Right ventricle myocardium inferior (tissue), 1 donor: ENCODE measurements at regions not wholly inside any gene's neighbourhood (a gene's known extent, or its start where the extent isn't known, plus 50 kb on each side); places are given as distances from the start of the nearest gene placed in this dataset.
"Not testable (repeated sequence)": the region's sequence is repeated elsewhere in the genome, so short reads cannot be mapped to it uniquely, and the experiment has no call there.

Experiments used
- ATAC-seq: fragments of 200-7000 bp; cut with Tn5 transposase; one replicate; pipeline ENCODE4 v1.9.1; 2020; ENCODE audit warnings: mild to moderate bottlenecking, moderate library complexity
- DNase-seq: peaks from one replicate; pipeline ENCODE4 v3.0.0; 2021; ENCODE audit errors: missing footprints
- intact Hi-C: fragments of 100-400 bp; cut with DNase I; formaldehyde crosslinking; loops from one replicate; pipeline ENCODE4 v1.11.0; 2022
- donor health status: DM: no; HTN: yes; CAD: no; lungs with severe emphysema.

DNA sequence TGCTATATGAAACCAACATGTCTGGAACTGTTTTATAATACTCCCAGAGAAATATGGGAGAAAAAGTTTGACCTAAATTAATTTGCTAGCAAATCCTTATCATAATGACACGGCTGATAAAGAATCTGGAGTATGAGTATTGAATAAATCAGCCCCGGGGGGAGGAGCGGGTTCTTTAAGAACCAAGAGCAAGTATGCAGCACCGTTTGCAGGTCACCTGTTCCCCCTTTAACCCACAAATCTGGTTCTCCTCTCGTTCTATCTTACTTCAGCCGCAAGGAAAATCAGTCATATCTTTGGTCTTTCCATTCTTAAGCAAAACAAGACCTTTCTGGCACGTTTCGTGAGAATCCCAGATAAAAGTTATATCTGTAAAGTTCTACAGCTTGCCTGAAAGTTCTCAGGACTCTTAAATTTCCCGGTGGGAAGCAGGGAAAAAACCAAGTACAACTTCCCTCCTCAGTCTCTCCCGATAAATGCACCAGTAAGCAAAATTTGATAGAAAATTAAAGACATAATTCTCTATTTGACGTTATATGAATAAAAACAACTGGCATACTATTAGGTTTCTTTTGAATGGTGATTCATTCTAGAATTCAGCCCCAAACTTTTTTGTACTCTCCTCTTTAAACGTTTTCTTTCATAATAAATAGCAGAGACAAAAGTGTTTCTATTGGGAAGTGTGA lies 348.6 kb downstream of the ZBBX start:
- intact Hi-C loops = no loop called here
- ATAC-seq (no peak), DNase-seq (no peak)

DNA sequence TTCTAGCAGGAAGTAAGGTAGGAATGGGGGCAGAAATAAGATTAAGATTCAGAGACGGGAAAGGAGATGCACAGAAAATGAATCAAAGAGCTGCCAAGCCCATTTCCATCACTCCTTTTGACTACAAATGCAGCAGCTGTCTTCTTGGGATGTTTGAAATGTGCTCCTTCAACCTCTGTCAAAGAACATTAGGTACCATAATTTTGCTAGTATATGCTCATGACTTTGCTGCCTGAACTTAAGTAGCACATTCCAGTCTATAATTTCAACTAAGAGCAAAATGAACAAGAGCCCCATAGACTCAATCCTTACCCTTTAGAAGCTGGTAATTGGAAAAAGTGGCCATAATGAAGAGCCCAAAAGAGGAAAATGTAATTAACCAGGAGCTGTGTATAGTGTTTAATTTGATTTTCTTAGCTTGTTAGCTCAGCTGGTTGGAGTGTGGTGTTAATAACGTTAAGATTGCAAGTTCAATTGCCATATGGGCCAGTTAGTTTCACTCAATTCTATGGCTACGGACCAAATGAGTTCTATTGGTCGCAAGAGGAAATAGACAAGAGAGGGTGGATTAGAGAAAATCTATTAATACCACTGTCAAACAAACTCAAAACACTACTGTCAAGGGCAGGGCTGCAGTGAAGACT lies 349.9 kb downstream of the ZBBX start:
- ATAC-seq = no peak
- intact Hi-C loops = no loop called here
- DNase-seq = no peak

DNA sequence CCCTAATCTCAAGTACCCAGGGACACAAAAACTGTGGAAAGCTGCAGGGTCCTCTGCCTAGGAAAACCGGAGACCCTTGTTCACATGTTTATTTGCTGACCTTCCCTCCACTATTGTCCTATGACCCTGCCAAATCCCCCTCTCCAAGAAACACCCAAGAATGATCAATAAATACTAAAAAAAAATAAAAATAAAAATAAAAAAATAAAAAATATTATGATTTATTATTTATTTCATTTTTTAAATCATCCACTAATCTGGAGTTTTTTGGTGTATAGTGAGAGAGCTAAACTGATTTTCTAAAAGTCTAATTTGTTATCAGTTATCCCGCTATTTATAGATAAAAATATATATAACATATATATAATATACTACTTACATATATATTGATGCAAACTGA lies 360.6 kb downstream of the ZBBX start:
- ATAC-seq, intact Hi-C loops, DNase-seq: not testable (repeated sequence)

DNA sequence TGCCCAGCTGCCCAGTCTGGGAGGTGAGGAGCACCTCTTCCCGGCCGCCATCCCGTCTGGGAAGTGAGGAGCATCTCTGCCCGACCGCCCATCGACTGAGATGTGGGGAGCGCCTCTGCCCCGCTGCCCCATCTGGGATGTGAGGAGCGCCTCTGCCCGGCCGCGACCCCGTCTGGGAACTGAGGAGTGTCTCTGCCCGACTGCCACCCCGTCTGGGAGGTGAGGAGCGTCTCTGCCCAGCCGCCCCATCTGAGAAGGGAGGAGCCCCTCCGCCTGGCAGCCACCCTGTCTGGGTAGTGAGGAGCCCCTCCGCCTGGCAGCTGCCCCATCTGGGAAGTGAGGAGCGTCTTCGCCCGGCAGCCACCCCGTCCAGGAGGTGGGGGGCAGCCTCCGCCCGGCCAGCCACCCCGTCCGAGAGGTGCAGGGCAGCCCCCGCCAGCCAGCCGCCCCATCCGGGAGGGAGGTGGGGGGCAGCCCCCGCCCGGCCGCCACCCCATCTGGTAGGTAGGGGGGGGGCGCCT lies 361.4 kb downstream of the ZBBX start:
- DNase-seq, intact Hi-C loops, ATAC-seq: not testable (repeated sequence)

DNA sequence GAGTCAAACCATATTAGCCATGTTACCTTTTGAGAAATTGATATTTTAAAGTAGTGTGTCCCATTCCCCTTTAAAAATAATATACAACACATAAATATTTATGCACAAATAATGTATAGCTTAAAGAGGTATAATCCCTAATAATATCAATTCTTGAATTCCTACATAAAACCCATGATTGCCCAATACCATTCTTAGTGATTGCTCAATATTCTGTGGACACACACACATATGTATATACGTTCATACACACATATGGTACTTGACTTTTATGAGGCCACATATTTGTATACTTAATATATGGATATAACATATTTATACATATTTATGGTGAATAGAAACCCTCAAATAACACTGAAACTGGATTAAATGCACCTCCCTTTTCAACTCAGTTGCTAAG lies 367.4 kb downstream of the ZBBX start:
- DNase-seq (no peak), ATAC-seq (no peak)
- intact Hi-C loops = no loop called here

DNA sequence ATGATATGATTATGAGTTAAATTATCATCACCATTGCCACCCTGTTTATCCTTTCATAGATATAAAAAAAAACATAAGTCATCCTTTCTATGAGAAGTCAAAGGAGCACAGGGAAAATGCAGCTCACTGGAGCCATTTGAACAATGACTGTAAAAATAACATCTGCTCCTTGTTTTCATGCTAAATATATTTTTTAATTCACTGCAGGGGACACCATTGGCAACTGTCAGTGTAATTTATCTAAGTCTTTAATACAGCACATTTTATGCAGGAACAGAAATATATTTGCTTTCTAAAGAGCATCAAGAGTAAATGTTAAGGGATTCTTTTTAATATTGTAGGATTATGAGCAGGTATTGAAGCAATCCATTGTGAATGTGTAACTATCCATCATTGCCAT lies 371.3 kb downstream of the ZBBX start:
- no peak for DNase-seq

DNA sequence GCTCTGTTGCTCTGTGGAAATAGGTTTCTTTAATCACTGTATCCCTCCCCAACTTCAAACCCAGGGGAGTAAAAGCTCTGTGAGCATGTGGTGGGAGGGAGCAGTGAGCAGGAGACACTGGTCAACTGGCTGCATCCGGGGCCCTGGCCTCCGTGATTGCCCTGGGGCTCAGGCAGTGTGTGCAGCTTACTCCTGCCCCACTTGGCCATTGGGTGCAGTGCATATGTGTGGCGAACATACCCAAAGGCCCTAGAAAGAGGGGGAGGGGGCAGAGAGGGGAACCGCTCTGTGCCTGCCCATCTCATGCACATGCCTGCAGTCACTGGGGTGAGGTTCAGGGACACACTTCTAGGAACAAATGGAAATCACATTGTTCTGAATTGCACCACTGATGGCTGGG lies 378.7 kb downstream of the ZBBX start:
- intact Hi-C loops = no loop called here
- no peak for ATAC-seq
- no peak for DNase-seq

More for the DNA sequence above, 371.3 kb downstream of the ZBBX start:
- no peak for ATAC-seq
- intact Hi-C loops = no loop called here

DNA sequence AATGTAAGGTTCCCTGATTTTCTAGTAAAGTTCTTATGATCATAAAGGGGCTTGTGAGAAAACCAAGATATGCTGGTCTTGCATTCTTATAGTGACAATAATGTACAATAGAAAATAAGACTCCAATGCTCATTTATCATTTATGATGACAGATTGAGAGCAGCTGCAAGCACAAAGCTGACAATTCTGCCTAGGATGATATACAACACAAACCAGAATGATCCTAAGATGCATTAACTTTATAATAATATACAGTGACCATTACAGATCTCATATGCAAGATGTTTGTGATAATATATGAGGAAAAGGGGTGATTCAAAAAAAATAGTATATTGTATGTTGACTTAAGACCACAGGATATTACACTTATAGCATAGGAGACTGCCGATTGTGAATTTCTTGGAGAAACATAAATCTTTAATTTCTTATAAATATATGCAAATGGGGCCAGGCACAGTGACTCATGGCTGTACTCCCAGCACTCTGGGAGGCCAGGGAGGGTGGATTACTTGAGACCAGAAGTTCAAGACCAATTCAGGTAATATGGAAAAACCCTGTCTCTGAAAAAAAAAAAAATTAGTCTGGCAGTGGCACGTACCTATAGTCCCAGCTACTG lies 387.0 kb downstream of the ZBBX start:
- intact Hi-C loops = no loop called here
- DNase-seq (no peak), ATAC-seq (no peak)

DNA sequence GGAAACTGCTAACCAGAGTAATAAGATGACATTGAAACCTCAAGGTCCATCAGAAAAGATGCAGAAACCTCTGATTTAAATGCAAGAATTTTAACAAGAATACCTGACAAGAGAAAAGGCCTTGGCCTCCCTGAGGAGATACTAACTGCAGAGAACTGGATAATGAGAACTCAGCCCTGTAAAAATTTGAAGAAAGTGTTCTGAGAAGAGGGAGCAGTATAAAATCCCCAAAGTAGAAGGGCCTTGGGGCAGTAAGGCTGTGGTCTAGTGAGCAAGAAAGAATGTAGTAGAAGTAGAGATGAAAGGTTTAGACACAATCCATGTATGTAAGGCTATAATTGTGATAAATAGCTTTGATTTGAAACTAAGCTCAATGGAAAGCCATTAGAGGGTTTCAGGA lies 394.1 kb downstream of the ZBBX start:
- intact Hi-C loops = no loop called here
- DNase-seq (no peak), ATAC-seq (no peak)

DNA sequence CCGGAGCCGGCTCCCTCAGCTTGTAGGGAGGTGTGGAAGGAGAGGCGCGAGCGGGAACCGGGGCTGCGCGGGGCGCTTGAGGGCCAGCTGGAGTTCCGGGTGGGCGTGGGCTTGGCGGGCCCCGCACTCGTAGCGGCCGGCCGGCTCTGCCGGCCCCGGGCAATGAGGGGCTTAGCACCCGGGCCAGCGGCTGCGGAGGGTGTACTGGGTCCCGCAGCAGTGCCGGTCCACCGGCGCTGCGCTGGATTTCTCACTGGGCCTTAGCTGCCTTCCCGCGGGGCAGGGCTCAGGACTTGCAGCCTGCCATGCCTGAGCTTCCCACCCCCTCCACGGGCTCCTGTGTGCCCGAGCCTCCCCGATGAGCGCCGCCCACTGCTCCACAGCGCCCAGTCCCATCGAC lies 404.3 kb downstream of the ZBBX start:
- not testable (repeated sequence) for ATAC-seq, DNase-seq
- intact Hi-C loops = loop anchor here (10.0 kb wide), 1 partner anchor 401 kb away; no protein-coding TSS in a partner anchor

DNA sequence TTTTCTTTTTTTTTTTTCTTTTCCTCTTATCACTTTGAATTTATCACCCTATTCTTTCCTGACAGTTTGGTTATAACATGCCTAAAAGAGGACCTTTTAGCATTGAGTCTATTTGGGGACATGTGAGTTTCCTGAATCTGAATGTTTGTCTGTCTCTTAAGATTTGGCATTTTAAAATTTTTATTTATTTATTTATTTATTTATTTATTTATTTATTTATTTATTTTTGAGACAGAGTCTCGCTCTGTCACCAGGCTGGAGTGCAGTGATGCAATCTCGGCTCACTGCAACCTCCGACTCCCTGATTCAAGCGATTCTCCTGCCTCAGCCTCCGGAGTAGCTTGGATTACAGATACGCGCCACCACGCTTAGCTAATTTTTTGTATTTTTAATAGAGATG lies 412.4 kb downstream of the ZBBX start:
- intact Hi-C loops, ATAC-seq, DNase-seq: not testable (repeated sequence)

DNA sequence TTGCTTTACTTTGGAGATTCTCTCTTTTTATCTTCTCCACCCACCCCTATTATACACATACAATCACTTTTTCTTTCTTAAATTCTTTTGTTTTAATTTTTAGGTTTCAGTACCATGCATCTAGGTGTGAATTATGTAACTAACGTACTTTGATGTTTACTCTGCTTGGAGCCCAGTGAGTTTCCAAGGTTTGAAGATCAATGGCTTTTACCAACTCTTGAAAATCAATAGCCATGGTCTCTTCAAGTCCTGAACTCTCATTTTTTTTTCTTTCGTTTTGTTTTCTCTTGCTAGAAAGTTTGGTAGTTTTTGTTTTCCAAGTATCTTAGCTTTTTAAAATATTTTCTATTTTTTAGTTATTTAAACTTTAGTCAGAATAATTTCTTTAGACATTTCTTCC lies 417.2 kb downstream of the ZBBX start:
- intact Hi-C loops = no loop called here
- no peak for ATAC-seq
- no peak for DNase-seq

DNA sequence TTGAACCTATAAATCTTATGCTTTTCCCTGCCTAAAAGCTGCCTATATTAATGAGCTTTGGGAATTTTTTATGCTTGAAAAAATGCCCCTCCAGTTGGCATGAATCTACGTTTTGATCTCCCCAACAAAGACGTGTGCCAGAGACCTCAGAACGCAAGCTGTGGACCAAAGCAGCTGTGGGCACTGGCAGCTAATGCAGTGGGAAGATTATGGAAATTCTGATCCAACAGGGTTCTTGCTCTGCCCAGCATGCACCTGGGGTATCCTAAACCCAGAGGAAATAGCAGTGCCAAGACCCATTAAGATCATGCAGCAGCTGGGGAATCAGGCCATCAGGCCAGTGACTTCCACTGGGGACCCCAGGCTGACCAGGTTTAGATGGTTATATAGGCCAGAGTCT lies 423.0 kb downstream of the ZBBX start:
- intact Hi-C loops = no loop called here
- no peak for ATAC-seq

DNA sequence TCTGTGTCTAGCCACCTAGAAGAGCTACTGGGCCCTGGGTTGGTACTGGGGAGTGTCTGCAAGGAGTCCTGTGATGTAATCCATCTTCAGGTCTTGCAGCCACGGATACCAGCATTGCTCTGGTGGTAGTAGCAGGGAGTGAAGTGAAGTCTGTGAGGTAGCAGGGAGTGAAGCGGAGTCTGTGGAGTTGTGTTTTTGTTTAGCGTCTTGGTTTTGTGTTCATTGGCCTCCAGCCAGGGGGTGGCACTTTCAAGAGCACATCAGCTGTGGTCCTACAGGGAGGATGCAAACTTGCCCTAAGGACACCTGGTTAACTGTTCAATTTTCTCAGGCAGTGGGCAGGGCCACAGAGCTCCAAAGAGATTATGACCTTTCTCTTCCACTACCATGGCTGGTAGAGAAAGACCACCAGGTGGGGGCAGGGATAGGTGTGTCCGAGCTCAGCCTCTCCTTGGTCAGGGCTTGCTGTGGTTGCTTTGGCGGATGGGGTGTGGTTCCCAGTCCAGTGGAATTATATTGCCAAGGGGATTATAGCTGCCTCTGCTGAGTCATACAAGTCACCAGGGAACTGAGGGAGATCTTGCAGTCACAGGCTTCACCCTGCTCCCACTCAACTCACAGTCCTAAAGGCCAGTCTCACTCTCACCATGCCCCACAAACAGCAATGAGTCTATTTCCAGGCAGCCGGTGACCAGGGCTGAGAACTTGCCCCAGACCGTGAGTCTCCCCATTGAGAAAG lies 424.7 kb downstream of the ZBBX start:
- ATAC-seq = no peak
- DNase-seq = no peak
- intact Hi-C loops = no loop called here

More for the DNA sequence above, 423.0 kb downstream of the ZBBX start:
- no peak for DNase-seq

DNA sequence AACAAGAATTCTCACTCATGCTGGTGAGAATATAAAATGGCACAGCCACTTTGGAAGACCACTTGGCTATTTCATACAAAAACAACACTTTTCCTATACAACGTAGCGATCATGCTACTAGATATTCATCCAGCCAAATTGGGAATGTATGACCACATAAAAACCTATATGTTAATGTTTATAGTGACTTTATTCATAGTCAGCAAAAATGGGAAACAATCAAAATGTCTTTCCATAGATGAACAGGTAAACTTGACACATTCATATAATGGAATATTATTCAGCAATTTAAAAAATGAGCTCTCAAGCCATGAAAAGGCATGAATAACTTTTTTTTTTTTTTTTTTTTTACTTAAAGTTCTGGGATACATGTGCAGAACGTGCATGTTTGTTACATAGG lies 445.2 kb downstream of the ZBBX start:
- DNase-seq (no peak), ATAC-seq (no peak)
- intact Hi-C loops = no loop called here

DNA sequence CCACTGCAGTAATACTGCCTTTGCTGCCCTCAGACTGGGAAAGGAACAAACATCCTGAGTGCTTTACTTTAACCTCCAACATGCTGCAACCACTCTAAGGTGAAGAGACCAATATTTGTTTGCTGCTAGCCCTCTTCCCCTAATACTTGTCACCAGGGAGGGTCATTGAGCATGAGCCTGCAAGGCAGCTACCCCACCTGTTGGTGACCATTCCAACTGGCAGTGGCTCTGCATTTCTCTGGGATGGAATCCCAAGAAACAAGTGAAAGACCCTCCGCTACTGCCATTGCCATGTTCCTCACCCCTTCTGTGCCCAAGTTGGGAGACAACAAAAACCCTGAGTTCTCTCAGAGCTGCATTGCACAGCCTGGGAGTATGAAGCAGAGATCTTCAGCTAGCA lies 462.7 kb downstream of the ZBBX start:
- no peak for DNase-seq
- no peak for ATAC-seq
- intact Hi-C loops = no loop called here

DNA sequence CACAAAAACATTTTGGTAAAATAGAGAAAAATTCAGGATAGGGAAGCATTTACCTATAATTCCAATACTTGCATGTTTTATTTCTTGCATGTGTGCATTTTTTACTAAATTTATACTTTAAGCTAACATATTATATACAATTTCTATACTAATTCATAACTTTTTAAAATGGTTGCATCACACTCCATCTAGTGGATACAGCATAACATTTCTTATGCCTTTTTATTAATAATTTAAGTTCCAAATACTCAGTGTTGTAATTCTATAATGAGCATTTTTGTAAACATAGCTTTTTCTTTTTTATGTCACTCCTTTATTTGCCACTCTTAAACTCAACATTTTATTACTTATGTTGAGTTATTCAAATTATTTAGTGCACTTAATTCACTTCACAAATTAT lies 477.7 kb downstream of the ZBBX start:
- no peak for DNase-seq
- no peak for ATAC-seq
- intact Hi-C loops = no loop called here

DNA sequence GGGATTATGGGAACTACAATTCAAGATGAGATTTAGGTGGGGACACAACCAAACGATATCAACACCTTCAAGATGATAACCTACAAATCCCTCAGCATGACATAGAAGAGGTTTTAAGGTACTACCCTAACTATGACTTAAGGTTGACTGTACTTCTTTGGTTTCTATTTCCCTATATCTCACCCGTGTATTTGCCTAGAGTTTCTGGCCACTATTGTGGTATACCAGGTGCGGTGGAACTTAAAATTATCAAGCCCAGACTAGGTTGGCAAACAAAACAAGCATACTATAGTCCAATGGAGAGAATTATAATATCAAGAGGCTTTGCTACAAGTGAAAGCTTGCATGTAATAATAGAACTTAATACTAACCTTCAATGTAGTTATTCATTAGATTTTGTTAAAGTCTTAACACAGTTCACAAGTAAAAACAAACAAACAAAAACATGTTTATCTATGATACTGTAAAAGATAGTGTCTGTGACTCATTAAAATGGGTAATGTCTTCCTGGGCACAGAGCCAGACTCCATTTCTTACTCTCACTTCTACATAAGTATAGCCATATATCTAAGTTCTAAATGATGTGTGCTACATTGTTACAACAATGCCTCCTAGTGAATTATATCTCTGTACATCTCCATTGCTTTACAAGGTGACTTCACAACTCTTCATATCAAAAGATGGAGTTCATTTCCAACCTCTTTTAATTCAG lies 479.1 kb downstream of the ZBBX start:
- DNase-seq = no peak
- no peak for ATAC-seq
- intact Hi-C loops = no loop called here

DNA sequence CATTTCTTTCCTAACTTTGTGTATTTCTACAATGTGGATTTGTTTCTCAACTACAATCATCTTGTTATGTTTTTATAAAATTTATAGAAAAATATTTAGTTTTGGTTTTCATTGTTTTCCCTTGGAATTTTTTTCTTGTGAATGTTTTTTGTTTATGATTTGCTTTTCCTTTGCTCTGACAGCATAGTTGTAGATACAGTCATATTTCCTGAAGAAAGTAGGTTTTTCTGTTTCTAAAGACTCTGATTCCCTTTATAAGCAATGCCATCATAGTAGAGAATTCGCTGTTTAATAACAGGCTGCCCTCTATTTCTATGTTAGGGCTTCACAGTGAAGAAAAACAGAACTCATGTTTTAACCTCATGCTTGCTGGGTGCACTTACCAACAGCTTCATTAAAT lies 482.3 kb downstream of the ZBBX start:
- DNase-seq (no peak), ATAC-seq (no peak)
- intact Hi-C loops = no loop called here
